ENCODE measurements at regions not wholly inside any gene's neighbourhood (a gene's known extent, or its start where the extent isn't known, plus 50 kb on each side); places are given as distances from the start of the nearest gene placed in this dataset.
"Not testable (repeated sequence)": the region's sequence is repeated elsewhere in the genome, so short reads cannot be mapped to it uniquely, and the experiment has no call there.

DNA sequence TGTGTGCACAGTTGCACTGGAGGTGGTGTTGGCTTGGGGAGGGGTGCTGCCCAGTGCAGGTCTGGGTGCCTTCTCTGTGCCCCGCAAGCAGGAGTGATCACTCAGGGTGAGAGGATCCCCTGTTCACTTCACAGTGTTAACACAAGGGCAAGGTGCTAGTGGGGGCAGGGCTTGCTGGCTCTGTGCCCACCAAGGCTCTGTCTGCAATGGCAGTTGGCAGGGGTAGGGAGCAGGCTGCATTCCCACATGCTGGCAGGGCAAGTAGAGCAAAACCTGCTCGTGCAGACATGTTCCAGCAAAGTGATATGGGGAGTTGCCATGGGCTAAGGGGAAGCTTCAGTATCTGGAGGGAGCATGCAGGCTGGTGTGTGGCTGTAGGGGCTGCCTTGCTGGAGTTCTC is 428.0 kb downstream of the ZNF674 start:
- TF ChIP-seq, protein P1, sequence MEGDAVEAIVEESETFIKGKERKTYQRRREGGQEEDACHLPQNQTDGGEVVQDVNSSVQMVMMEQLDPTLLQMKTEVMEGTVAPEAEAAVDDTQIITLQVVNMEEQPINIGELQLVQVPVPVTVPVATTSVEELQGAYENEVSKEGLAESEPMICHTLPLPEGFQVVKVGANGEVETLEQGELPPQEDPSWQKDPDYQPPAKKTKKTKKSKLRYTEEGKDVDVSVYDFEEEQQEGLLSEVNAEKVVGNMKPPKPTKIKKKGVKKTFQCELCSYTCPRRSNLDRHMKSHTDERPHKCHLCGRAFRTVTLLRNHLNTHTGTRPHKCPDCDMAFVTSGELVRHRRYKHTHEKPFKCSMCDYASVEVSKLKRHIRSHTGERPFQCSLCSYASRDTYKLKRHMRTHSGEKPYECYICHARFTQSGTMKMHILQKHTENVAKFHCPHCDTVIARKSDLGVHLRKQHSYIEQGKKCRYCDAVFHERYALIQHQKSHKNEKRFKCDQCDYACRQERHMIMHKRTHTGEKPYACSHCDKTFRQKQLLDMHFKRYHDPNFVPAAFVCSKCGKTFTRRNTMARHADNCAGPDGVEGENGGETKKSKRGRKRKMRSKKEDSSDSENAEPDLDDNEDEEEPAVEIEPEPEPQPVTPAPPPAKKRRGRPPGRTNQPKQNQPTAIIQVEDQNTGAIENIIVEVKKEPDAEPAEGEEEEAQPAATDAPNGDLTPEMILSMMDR (IDR thresholded peaks at IDR 0.05; ENCODE audit: low read depth, low read length) = no peak
- H3K9me3 ChIP-seq (ENCODE audit: control insufficient read depth, insufficient read depth, low read length) = no peaks in the 10 kb centered on the region
- ChIA-PET CTCF (no interaction called here), POLR2A (no interaction called here)
- H3K27ac ChIP-seq (ENCODE audit: low read depth, low read length) = no peak overlapping the region
- H3K27me3 ChIP-seq (ENCODE audit: control insufficient read depth, insufficient read depth, low read length) = no peaks in the 10 kb centered on the region
- no peak for DNase-seq (ENCODE audit: low read depth, low spot score)
- no peak overlapping the region for H3K4me3 ChIP-seq (ENCODE audit: low read depth, low read length)

- CTCF ChIA-PET; H3K27me3 ChIP-seq (ENCODE audit: control insufficient read depth, insufficient read depth, low read length); H3K4me3 ChIP-seq (ENCODE audit: low read depth, low read length); DNase-seq (ENCODE audit: low read depth, low spot score); H3K27ac ChIP-seq (ENCODE audit: low read depth, low read length); H3K9me3 ChIP-seq (ENCODE audit: control insufficient read depth, insufficient read depth, low read length); POLR2A ChIA-PET: not testable (repeated sequence)
These were observed 457.9 kb downstream of the ZNF674 start for GRCh38 chrX:46087310-46087709.

DNA sequence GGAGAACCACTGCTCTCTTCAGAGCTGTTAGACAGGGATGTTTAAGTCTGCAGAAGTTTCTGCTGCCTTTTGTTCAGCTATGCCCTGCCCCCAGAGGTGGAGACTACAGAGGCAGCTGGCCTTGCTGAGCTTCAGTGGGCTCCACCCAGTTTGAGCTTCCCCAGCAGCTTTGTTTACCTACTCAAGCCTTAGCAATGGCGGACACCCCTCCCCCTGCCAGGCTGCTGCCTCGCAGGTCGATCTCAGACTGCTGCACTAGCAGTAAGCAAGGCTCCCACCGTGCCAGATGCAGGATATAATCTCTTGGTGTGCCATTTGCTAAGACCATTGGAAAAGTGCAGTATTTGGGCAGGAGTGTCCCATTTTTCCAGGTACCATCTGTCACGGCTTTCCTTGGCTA is 465.1 kb downstream of the ZNF674 start:
- DNase-seq (ENCODE audit: low read depth, low spot score); POLR2A ChIA-PET; CTCF ChIA-PET; H3K27me3 ChIP-seq (ENCODE audit: control insufficient read depth, insufficient read depth, low read length); H3K4me3 ChIP-seq (ENCODE audit: low read depth, low read length); H3K9me3 ChIP-seq (ENCODE audit: control insufficient read depth, insufficient read depth, low read length); H3K27ac ChIP-seq (ENCODE audit: low read depth, low read length): not testable (repeated sequence)

- H3K27me3 ChIP-seq (ENCODE audit: control insufficient read depth, insufficient read depth, low read length) = no peaks in the 10 kb centered on the region
- POLR2A ChIA-PET = no interaction called here
- no peak overlapping the region for H3K4me3 ChIP-seq (ENCODE audit: low read depth, low read length)
- CTCF ChIA-PET = no interaction called here
- TF ChIP-seq, protein P1 (IDR thresholded peaks at IDR 0.05; ENCODE audit: low read depth, low read length) = no peak
- no peak overlapping the region for H3K27ac ChIP-seq (ENCODE audit: low read depth, low read length)
- DNase-seq (ENCODE audit: low read depth, low spot score) = no peak
- no peaks in the 10 kb centered on the region for H3K9me3 ChIP-seq (ENCODE audit: control insufficient read depth, insufficient read depth, low read length)
These were observed 472.4 kb downstream of the ZNF674 start for GRCh38 chrX:46072791-46073190.

DNA sequence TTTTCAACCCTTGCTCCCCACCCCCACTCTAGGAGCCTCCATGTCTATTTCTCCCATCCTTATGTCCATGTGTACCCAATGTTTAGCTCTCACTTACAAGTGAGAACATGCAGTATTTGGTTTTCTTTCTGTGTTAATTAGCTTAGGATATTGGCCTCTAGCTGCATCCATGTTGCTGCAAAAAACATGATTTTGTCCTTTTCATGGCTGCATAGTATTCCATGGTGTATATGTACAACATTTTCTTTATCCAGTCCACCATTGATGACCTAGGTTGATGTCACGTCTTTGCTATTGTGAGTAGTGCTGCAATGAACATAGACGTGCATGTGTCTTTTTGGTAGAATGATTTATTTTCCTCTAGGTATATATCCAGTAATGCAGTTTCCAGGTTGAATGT is 472.8 kb downstream of the ZNF674 start:
- ChIA-PET POLR2A (no interaction called here), CTCF (no interaction called here)
- Histone ChIP-seq H3K9me3 (ENCODE audit: control insufficient read depth, insufficient read depth, low read length) (no peaks in the 10 kb centered on the region), H3K27me3 (ENCODE audit: control insufficient read depth, insufficient read depth, low read length) (no peaks in the 10 kb centered on the region), H3K27ac (ENCODE audit: low read depth, low read length) (no peak overlapping the region), H3K4me3 (ENCODE audit: low read depth, low read length) (no peak overlapping the region)
- TF ChIP-seq, protein P1 (IDR thresholded peaks at IDR 0.05; ENCODE audit: low read depth, low read length) = no peak
- no peak for DNase-seq (ENCODE audit: low read depth, low spot score)

DNA sequence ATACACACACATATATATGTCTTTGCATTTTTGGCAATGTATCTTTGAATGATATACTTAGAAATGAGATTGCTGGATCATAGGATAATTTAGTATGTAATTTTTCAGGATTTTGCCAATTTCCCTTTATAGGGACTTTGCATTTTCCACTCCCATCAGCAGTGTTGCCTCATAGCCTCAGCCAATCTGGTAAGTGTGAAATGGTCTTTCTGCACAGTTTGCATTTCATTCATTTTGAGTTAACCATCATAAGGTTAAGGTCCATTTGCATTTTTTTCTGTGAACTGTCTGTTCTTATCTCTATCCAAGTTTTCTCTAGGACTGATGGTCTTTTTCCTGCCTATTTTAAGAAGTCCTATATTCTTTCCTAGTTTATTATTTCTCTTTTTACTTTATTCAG is 474.8 kb downstream of the ZNF674 start:
- DNase-seq (ENCODE audit: low read depth, low spot score) = no peak
- Histone ChIP-seq H3K27me3 (ENCODE audit: control insufficient read depth, insufficient read depth, low read length) (no peaks in the 10 kb centered on the region), H3K9me3 (ENCODE audit: control insufficient read depth, insufficient read depth, low read length) (no peaks in the 10 kb centered on the region), H3K27ac (ENCODE audit: low read depth, low read length) (no peak overlapping the region), H3K4me3 (ENCODE audit: low read depth, low read length) (no peak overlapping the region)
- ChIA-PET POLR2A (no interaction called here), CTCF (no interaction called here)
- TF ChIP-seq, protein P1 (IDR thresholded peaks at IDR 0.05; ENCODE audit: low read depth, low read length) = no peak

Data from AG04450 (cell line).